Activated CD8-positive, alpha-beta memory T cell treated with anti-CD3 and anti-CD28 coated beads for 36 hours (primary cell): ENCODE measurements at regions not wholly inside any gene's neighbourhood (a gene's known extent, or its start where the extent isn't known, plus 50 kb on each side); places are given as distances from the start of the nearest gene placed in this dataset.

Experiments used
- CTCF ChIA-PET: fragments of 350-600 bp; sonication (Branson Sonifier 250); formaldehyde crosslinking; loops from one replicate; lab custom pipeline; 2021; ENCODE audit warnings: antibody characterized with exemption; lab: Charles Lee
- POLR2A ChIA-PET: fragments of 350-600 bp; sonication (Branson Sonifier 250); formaldehyde crosslinking; loops from one replicate; lab custom pipeline; 2021; ENCODE audit warnings: antibody characterized with exemption; lab: Charles Lee

- POLR2A ChIA-PET = no interaction called here
- CTCF ChIA-PET = no interaction called here
Measured at GRCh38 chr5:125510651-125511050, 764.2 kb upstream of the ZNF608 start.

DNA sequence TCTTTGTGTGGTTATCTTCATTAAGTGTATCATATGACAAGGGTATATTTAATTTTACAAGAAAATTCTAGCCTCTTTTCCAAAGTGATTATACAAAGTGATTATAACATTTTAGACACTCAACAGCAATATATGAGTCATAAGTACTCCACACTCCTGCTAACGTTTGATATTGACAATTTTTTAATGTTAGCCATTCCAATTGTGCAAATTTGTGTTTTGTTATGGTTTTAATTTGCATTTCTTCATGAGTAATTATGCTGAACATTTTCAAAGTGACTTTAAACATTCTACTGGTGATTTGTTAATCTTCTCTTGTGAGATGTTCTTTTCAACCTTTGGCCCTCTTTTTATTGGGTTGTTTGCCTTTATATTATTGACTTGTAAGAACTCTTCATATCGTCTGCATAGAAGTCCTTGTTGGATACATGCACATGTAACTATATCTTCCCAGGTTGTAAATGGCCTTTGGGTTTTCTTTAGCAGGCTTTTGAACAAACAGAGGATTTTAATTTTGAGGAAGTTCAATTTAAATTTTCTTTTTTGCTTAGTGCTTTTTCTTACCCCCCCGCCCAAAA is 771.6 kb upstream of the ZNF608 start:
- ChIA-PET CTCF (no interaction called here), POLR2A (no interaction called here)

DNA sequence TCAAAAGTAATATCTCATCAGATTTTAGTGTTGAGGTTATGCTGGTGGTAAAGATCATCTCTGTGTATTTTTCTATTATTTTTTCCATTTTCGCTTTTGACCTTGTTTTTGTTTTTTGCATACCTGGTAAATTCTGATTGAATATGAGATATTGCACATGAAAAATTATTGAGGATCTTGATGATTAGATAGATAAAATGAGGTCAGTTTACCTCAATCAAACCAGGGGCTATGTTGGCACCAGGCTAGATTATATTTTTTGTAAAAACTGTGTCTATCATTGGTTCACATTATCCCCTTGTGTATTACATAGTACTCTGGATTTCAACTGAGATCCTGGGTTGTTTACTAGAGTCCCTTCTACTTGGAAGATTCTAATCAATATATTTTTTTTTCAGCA is 774.9 kb upstream of the ZNF608 start:
- POLR2A ChIA-PET = no interaction called here

GRCh38 chr5:125525356-125525755 is 778.9 kb upstream of the ZNF608 start:
- POLR2A ChIA-PET = no interaction called here
- CTCF ChIA-PET = no interaction called here

More for the DNA sequence above, 774.9 kb upstream of the ZNF608 start:
- CTCF ChIA-PET = no interaction called here

GRCh38 chr5:125526966-125527365 is 780.5 kb upstream of the ZNF608 start:
- ChIA-PET CTCF (no interaction called here), POLR2A (interaction anchor here (0.6 kb wide), 1 partner anchor 464 kb away, joined by 3 read pairs; no protein-coding TSS in a partner anchor)

DNA sequence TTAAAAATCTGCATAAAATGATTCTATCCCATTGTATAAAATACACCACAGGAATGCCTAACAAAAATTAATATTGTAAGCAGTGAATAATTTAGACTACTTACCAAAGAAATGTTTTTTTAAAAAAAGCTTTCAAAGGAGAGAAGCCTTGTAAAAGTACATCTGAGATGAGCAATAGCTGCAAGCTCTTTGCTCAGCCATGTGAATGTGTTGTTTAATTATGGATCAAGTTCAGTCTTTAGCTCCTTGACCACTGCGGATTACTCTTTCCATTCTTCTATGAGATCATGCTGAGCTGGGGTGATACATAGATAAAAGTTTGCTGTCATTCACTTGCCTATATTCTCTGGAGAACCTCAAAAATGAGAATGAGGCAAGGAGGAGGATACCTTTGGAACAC is 782.4 kb upstream of the ZNF608 start:
- POLR2A ChIA-PET = no interaction called here
- CTCF ChIA-PET = no interaction called here

DNA sequence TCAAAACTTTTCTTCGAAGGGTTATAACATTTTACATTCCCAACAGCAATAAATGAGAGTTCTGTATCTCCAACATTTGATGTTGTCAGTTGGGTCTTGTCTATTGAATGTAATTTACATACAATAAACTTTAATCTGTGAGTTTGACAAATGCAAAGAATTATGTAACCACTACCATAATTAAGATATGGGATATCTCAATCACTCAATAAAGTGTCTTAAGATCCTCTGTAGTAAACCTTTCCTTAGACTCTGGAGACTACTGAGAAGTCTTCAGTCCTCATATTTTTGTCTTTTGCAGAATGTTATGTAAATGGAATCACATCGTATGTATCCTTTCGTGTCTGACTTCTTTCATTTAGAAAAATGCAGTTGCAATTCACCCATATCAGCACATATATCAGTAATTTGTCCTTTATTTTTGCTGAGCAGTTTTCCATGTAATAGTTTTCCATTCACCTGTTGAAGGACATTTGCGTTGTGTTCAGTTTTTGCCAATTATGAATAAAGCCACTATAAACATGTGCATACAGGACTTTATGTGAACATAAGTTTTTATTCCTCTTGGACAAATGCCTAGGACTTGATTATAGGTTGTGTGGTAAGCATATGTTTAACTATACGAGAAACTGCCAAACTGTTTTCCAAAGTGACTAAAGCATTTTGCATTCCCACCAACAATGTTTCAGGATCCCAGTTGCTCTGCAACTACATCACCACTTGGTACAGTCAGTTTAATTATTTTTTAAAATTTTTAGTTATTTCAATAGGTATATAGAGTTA is 784.6 kb upstream of the ZNF608 start:
- ChIA-PET CTCF (no interaction called here), POLR2A (no interaction called here)

GRCh38 chr5:125536095-125536494 is 789.7 kb upstream of the ZNF608 start:
- ChIA-PET CTCF (no interaction called here), POLR2A (no interaction called here)

DNA sequence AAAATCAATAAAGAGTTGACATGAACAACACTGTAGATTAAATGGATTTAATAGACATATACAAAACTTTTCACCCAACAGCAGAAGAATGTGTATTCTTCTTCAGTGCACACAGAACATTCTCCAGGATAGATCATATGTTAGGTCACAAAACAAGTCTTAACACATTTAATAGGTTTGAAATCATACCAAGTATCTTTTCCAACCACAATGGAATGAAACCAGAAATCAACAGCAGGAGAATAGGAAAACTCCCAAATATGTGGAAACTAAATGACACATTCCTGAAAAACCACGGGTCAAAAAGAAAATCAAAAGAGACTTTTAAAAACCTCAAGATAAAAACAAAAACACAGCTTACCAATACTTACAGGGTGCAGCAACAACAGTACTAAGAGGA is 790.1 kb upstream of the ZNF608 start:
- ChIA-PET POLR2A (no interaction called here), CTCF (no interaction called here)

- CTCF ChIA-PET = no interaction called here
- POLR2A ChIA-PET = no interaction called here
Measured at GRCh38 chr5:125537661-125538060, 791.2 kb upstream of the ZNF608 start.

DNA sequence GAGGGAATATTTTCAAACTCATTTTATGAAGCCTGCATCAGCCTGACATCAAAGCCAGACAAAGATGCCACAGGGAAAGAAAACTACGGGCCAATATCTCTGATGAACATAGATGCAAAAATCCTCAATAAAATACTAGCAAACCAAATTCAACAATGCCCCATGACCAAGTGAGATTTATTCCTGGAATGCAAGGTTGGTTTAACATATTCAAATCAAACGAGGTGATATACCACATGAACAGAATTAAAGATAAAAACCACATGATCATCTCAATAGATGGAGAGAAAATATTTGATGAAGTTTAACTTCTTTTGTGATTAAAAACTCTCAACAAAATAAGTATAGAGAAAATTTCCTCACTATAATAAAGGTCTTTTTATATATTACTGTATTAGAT is 792.0 kb upstream of the ZNF608 start:
- POLR2A ChIA-PET = no interaction called here
- CTCF ChIA-PET = no interaction called here

GRCh38 chr5:125541085-125541484 is 794.6 kb upstream of the ZNF608 start:
- POLR2A ChIA-PET = no interaction called here

GRCh38 chr5:125549322-125549911 is 803.0 kb upstream of the ZNF608 start:
- ChIA-PET CTCF (no interaction called here), POLR2A (no interaction called here)

More at GRCh38 chr5:125541085-125541484, 794.6 kb upstream of the ZNF608 start:
- CTCF ChIA-PET = no interaction called here

GRCh38 chr5:125550274-125550673 is 803.8 kb upstream of the ZNF608 start:
- ChIA-PET CTCF (no interaction called here), POLR2A (no interaction called here)

DNA sequence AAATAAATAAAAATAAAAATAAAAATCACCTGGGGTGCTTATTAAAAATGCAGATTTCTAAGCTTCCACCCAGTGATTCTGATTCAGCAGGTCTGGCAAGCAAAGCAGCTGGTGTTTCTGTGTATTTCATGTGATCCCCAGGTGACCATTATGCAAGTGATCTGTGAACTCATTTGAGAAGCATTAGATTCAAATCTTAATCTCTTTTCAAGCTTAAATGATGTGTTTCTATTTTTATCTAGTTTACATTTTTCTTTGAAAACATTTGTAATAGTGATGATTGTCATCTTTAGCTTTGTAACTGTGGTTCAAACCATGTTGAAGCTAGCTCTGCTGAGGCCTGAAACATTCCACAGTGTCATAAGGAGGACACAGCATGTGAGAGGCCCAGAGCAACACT is 804.8 kb upstream of the ZNF608 start:
- POLR2A ChIA-PET = no interaction called here
- CTCF ChIA-PET = no interaction called here

- CTCF ChIA-PET = no interaction called here
Measured at GRCh38 chr5:125551797-125552196, 805.4 kb upstream of the ZNF608 start.

DNA sequence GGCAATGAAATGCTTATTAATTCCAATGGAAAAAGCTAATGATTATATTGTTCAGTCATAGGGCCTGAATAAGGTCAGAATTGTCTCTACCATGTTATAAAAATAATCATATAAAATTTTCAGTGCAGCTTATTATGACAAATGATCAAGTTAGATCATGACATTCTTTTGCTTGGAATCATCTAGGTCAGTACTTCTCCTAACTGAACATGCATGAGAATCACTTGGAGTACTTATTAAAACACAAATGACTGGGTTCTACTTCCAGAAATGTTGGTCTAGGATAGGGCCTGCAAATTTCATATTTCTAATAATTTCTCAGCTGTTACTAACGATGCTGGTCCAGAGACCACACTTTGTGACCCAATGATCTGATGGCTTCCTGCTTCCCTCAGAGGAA is 806.0 kb upstream of the ZNF608 start:
- ChIA-PET POLR2A (no interaction called here), CTCF (no interaction called here)

More at GRCh38 chr5:125551797-125552196, 805.4 kb upstream of the ZNF608 start:
- POLR2A ChIA-PET = no interaction called here

- ChIA-PET CTCF (no interaction called here), POLR2A (no interaction called here)
Measured at GRCh38 chr5:125554355-125554754, 807.9 kb upstream of the ZNF608 start.

DNA sequence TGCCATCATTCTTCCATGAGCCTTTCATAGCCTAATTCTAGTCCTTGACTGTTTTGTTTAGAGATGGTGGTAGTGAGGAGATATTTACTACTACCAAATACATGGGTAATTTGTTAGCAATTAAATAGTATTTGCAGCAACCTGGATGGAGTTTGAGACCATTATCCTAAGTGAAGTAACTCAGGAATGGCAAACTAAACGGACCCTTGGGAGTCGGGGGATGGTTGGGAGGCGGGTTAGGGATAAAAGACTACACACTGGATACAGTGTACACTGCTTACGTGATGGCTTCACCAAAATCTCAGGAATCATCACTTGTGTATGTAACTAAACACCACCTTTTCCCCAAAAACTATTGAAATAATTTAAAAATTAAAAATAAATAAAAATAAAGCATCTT is 809.2 kb upstream of the ZNF608 start:
- POLR2A ChIA-PET = no interaction called here
- CTCF ChIA-PET = no interaction called here

DNA sequence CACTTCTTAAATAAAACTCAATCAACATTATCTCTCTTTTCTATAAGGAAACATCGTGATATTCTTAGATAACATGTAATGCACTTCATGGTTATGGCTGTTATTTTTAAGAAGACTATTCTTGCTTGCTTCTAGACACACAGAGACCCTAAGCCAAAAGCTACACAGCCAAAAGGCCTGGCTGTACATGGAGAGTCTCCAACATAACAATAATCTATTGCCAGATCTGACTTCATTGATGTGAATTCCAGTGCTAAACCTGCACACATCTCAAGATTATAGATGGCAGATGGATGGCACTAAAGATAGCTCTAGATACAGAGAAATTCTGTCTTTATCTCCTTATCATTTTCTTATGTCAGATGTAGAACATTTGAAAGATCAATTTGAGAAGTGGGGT is 811.6 kb upstream of the ZNF608 start:
- ChIA-PET POLR2A (no interaction called here), CTCF (no interaction called here)

- POLR2A ChIA-PET = no interaction called here
- CTCF ChIA-PET = no interaction called here
Measured at GRCh38 chr5:125558466-125558865, 812.0 kb upstream of the ZNF608 start.
